ENCODE measurements at regions not wholly inside any gene's neighbourhood (a gene's known extent, or its start where the extent isn't known, plus 50 kb on each side); places are given as distances from the start of the nearest gene placed in this dataset.
"Not testable (repeated sequence)": the region's sequence is repeated elsewhere in the genome, so short reads cannot be mapped to it uniquely, and the experiment has no call there.

DNA sequence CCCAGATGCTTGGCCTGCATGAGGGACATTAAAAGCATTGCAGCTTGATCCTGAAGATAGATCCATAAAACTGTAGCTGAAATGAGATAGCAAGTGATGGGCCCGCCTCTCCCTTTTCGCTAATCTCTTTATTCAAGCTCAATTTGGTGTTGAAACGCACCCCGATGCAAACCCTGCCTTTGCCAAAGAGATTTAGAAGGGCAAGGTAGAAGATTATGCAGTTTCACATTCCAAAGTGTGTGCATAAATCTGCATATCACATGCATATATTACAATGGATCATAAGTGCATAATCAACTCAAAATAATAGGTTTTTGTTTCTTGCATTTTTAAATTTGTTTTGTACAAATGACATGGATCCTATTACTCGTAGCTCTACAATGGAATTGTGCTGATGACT is 80.1 kb upstream of the SHANK2 start:
- no peak for DNase-seq (ENCODE audit: low spot score)

DNA sequence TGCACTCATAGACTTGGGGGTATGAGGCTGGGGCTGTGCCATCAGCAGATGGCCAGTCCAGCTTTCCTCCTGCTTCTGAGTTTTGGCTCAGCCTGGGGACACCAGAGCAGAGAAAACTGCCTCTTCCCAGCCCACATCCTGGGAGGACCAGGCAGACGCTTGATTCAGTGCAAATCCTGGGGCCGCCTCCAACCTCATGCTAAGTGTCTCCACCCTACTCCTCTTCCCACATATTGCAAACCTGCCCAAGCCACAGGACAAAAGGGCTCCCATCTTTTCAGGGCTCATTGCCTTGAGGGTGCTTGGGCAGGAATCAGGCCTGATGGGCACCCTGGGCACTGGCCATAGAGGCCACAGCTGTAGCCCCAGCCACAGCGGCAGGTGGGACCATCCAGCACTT is 79.7 kb upstream of the SHANK2 start:
- DNase-seq (ENCODE audit: low spot score) = no peak

DNA sequence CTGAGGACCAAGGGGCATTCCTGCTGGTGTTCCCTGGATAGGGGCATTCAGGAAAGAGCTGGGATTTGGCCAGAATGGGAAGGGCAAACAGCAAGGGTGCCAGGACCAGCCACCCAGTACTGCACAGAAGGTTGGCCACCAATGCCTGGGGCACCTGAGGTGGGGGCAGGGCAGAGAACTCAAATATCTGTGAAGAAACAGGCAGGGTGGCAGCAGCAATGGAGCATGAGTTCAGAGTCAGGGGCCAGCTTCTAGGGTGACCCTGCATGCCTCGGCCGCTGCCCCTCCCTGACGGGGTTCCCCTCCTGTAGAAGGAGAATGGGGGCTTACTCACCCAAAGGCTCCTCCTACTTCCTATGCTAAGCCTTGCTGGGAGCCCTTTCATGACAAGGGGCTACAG is 79.3 kb upstream of the SHANK2 start:
- no peak for DNase-seq (ENCODE audit: low spot score)

DNA sequence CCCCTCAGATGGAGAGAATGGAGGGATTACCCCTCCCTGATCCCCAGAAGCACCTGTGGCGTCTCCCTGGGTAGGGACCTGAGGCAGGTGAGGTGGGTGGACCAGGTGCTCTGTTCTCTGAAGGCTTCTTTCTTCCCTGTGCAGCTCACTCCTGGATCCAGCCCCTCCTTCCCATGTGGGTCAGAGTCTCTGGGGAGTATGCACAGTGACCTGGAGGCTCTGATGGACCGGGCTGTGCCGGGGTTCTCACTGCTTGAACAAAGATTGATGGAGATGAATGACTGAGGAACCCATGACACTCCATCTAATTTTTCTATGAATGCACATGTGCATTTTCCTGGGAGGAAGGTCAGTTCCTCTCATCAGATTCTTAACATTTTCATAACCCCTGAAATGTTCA is 78.6 kb upstream of the SHANK2 start:
- DNase-seq (ENCODE audit: low spot score) = no peak

DNA sequence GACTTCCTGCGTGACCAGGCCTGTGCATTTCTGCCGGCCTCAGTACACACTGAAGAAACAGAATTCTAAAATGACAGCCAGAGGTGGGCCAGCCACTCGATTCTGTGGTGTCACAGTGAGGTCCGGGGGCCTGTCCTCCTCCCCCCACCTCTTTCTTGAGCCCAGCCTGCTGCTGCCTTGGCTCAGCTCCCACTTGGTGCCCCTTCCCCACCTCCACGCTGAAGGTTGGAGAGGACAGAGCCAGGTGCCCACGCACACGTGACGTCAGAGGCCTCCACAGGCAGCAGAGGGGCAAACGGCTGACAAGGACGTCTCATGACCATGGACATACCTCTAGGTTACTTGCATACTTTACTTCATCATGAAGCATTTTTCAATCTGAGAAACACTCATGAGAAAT is 78.0 kb upstream of the SHANK2 start:
- DNase-seq (ENCODE audit: low spot score) = no peak

DNA sequence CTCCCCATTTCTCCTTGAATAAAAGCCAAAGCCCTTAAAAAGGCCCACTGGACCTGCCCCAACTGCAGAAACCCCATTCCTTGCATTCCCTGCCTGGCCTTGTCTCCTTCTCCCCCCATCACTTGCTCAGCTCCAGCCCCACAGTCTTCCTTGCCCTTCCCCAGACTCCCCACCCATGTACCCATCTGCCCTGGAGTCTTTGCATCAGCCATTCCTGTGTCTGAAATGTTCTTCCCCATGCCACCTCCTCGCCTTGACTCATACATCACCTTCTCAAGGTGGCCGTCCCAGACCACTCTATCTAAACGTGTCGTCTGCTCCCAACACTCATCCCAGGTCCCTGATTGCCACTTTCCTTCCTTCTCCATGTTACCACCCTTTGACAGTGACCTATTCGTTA is 77.4 kb upstream of the SHANK2 start:
- DNase-seq (ENCODE audit: low spot score) = no peak

DNA sequence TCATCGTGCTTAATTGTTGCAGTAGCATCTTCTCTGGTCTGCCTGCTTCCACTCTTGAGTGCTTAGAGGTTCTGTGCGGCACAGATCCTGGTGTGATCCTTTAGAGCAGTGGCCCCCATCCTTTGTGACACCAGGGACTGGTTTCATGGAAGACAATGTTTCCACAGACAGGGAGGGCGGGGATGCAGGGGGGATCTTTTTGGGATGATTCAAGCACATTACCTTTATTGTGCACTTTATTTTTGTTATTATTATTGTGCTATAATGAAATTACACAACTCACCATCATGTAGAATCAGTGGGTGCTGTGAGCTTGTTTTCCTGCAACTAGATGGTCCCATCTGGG is 76.8 kb upstream of the SHANK2 start:
- DNase-seq (ENCODE audit: low spot score) = no peak

DNA sequence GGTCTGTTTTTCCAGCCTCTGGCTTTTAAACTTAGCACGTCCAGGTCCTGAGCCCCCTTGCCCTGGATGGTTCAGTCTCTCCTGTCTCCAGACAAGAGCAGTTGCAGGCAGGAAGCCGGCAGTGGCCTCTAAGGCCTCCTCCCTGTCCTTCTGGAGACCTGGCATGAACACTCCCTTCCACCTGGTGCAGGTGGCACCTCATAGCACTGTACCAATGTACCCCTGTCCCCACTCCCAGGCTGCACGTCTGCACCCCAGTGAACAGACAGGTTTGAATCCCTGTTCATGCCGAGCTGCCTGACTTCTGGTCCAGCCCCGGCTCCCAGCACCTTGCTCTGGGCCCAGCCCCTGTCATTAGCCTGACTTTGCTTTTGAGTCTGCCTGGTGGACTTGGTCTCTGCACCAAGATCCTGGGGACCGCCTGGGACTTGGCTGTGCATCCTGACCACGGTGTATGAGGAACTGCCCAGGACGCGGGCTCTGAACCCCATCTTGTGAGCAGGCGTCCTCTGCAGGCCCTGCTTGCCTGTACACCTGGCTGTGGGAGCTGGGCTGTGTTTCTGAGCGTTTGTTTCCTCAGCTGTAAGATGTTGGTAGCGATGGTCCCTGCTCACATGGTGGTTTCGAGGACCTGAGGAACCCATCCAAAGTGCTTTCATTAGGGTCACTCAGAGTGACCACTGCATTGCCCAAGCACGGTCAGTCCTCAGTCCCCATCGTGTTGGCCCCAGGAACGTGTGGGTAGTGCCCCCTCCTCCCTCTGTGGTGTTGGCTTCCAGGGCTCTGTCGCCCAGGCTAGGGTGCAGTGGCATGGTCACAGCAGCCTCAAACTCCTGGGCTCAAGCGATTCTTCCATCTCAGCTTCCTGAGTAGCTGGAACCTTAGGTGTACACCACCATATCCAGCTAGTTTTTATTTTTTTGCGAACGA is 75.0 kb upstream of the SHANK2 start:
- no peak for DNase-seq (ENCODE audit: low spot score)

DNA sequence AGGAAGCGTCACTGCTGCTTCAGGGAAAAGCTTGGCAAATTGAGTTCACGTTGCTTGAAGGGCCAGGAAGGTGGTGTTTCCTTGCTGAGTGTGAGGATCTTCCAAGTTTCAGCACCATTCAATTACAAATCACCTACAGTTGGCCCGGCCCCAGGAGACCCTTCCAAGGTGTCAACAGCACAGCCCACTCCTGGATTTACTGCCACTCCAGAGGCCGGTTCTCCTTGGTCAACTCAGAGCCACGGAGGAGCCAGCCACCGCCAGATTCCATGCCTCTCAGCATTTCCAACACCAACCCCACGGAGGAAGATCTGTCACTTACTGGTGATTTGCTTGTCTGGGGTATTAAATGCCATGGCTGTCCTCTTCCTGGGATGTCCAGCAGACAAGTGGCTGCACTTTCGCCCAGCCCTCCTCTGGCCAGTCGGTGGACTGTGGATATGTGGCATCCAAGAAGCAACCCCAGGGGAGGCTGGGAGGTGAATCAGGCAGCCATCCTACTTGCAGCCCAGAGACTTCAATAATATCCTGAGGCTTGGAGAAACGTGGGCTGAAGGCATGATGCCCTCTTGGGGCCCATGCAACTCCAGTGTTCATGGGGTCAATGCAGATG is 74.1 kb upstream of the SHANK2 start:
- no peak for DNase-seq (ENCODE audit: low spot score)

DNA sequence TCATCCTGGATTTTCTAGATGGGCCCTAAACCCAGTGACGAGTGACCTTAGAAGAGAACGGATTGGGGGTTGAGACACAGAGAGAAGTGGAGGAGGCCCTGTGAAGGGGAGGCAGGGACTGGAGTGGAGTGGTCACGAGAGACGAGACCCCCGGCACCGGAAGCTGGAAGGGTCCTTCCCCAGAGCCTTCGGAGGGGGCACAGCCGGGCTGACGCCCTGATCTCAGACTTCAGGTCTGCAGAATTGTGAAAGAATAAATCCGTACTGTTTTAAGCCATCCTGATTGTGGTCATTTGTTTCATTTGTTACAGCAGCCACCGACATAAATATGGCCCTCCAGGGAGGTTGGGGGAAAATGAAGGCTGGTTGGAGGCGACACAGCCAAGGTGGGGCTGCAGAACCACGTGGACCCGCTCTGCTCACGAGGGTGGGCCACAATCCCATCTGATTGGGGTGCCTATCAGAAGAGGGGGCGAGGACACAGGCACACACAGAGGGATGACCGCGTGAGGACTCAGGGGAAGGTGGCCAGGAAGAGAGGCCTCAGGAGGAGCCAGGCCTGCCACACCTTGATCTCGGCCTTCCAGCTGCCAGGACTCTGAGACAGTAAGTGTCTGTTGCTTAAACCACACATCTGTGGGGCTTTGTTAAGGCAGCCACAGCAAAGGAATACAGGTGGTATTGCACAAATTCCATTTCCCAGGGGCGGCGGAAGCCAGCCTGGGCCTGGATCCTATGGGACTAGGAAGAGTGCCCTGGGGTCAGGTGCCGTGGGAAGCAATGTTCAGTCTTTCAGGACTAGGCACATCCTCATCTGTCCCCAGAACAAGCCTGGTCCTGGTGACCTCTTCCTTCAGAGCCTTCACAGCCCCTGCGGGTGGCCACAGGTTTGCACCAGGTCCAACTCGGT is 73.3 kb upstream of the SHANK2 start:
- no peak for DNase-seq (ENCODE audit: low spot score)

DNA sequence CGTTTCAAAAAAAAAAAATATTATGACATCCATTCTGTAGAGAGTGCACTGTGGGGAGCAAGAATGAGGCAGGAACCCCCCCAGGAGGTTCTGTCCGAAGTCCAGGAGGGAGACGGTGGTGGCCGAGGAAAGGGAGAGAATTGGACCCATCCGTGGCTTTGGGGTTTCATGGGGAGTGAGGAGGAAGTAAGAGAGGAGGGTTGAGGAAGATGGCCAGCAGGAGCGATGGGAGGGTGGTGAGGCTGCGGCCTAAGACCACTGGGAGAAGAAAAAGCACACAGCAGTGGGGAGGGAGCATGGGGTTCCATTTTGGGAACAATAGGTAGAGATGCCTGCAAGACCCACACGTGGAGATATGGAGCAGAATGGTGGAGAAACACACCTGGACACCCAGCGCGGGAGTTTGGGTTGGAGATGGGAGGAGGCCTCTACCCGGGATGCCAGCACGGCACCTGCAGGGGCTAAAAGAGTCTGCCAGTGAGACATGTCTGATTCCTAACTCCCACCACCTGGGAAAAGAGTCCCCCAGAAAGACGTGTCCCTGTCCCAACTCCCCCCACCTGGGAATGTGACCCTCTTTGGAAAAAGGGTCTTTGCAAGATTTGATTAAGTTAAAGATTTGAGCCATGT is 72.5 kb upstream of the SHANK2 start:
- DNase-seq (ENCODE audit: low spot score) = no peak

DNA sequence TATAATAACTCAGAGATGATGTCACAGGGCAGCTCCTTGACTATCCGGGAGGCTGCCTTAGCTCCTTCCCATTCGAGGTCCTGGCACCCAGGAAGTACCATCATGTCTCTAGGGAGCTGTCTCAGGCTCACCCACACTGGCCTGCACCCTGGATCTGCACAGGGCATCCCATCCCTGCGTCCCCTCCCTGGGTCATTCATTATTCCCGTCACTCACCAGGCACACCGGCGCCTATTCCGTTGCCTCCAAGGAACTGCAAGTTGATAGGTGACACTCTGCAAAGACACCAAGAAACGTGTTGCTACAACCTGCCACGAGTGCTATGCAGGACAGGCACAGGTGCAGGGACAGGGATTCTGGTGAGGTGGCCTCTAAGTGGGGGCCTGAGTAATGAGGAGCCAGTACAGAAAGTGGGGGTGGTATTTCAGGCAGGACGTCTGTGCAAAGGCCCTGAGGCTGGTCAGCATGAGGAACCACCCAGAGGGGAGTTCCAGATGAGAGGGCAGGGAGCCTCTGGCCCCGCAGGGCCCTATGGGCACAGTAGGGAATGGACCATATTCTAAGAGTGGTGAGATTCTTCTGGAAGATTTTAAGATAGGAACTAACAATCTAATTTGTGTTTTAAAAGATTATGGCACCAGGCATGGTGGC is 71.6 kb upstream of the SHANK2 start:
- DNase-seq (ENCODE audit: low spot score) = no peak

DNA sequence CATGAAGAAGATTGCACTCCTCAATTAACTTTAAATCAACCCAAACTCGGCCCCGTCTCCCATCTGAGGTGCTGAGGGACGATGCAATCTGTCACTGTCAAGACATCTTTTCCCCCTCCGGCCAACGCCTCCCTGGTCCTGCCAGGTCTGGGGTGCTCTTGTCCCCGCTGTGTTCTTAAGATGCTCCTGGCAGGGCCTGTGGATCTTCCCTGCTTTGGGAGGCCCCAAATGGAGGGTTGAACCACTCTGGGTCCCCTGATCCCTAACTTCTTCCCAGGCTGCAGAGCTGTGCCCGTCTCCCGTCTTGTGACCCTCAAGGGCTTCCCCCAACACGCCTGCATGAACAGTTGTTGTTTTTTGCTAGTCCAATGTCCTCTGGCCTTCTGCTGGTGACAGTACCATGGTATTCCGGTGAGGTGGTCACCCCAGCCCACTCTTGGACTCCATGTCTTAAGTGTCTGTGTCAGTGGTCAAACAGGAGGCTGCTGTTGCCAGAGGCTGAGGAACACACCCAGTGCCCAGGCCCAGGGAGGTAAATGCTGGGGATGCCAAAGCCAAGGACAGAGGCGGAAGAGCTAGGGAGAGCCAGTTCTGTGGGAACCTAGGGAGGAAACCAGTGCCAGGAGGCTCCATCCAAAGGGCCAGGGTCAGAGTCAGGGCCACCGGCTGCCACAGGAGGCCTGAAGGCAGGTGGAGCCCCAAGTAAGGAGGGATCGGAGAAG is 70.6 kb upstream of the SHANK2 start:
- no peak for DNase-seq (ENCODE audit: low spot score)

DNA sequence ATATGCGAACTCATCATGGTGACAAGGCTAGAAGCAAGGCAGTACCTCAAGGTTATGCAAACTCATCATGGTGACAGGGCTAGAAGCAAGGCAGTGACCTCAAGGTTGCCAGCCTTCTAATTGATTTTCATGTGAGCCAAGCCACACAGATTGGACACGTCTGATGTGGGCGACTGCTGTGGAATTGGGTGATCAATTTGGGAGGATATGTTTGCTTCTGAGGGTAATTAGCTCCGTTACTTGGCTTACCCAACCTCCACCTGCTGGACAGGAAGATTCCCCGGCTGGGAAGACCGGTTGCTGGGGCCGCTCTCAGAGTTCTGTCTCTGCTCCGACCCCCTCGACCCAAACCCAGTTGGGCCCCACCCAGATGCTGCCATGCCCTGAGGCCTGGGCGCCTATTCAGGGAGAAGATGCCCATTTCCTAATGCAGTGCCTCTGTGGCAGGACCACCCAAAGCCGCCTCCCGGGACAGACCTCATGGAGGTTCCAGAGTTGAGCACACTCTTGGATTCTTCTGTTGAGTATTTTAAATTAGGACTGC is 69.9 kb upstream of the SHANK2 start:
- DNase-seq (ENCODE audit: low spot score) = no peak

DNA sequence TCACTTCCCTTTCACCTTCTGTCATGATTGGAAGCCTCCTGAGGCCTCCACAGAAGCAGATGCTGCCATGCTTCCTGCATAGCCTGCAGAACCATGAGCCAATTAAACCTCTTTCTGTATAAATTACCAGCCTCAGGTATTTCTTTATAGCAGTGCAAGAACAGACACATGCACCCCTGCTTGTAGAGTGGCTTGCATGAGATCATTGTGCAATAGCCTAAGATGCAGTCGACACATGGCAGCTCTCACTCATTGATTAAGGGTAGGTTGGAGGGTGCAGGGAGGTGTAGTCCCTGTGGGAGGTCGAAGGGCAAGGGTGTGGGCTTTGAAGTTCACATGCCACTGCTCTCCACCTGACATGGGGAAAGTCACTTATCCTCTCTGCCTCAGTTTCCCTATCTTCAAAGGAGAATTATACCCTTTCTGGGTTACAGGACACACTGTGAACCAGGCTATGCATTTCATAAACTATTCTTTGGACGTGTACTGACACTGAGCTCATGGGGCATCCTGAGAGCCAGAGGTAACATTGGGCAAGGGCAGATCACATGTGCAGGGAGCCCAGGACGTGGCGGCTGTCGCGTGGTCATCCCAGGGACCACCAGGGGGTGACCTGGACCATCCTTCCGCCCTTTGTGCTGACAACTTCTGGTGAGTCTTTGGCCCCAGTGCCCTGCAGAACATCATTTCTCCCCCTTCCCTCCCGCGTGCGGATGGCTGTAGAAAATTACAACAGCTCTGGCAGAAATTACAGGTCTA is 69.2 kb upstream of the SHANK2 start:
- no peak for DNase-seq (ENCODE audit: low spot score)

DNA sequence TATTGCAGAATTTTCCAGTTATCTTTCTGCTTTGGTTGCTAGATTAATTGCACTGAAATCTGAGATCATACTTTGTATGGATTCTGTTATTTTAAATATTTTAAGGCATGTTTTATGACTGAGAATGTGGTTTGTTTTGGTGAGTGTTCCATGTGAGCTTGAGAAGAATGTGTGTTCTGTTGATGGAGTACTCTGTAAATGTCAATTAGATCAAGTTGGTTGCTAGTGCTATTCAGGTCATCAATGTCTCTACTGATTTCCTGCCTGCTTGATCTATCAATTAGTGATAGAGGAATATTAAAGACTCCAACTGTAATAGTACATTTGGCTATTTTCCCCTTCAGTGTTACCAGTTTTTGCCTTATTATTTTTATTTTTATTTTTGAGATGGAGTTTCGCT is 64.3 kb upstream of the SHANK2 start:
- DNase-seq (ENCODE audit: low spot score) = no peak

DNA sequence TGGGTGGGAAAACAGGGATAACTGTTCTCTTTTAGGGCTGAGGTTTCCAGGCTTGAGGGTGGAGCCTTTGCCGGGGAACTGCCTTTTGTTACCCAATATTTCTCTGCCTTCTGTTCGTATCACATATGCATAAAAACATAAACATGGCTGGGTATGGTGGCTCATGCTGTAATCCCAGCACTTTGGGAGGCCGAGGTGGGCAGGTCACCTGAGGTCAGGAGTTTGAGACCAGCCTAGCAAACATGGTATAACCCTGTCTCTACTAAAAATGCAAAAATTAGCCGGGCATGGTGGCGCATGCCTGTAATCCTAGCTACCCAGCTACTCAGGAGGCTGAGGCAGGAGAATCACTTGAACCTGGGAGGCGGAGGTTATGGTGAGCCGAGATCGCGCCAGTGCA is 60.2 kb upstream of the SHANK2 start:
- not testable (repeated sequence) for DNase-seq (ENCODE audit: low spot score)

DNA sequence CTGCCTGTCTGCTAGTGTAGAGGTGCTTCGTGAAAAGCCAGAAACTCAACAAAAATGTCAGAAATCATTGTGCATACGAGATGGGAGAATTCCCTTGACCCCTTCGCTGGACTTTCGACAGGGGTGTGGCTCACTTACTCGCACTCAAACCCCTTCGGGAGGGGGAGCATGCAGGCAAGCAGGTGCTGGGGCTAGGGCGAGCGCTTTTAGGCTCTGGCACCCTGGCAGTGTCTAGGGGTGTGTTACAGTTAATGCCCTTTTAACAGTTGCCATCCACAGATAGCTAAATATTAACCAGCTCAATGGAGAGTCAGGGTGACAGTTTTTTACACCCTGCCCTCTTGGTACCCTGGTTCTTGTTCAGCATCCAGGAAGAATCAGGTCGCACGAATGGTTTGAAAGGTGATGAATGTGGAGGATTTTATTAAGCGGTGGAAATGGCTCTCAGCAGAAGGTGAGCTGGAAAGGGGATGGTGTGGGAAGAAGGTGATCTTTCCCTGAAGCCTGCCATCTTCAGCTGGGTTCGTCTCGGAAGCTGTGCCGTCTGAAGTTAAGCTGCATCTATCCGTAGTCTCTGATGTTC is 59.6 kb upstream of the SHANK2 start:
- no peak for DNase-seq (ENCODE audit: low spot score)

DNA sequence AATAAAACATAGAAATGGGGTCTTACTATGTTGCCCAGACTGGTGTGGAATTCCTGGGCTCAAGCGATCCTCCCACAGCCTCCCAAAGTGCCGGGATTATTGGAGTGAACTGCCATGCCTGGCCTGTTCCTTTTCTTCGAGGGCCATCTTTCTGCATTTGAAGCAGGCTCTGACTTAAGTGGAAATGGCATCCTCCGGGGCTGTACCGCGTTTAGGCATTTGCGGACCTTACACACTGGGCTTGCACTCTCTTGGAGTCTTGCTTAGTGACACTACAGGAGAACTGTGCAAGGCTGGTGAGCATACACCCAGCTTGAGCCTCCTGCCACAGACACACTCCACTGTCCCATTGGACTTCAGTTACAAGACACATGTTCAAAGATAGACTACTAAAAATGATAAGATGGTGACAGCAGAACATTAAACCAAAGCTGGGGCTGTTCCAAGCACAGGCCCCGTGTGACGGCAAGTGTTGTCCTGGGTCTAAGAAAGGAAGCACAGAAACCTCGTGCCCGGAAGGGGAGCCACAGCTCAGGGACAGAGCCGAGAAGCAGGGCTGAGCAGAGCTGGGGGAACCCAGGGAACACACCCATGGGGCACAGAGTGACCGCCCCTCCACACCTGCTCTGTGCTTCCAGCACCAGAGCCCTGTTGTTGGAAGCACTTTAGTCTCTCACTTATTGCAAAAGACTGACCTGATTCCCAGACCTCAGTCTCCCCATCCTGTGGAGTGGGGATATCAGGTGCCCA is 59.0 kb upstream of the SHANK2 start:
- DNase-seq (ENCODE audit: low spot score) = peak; percentile 1

Data from GM03348 (cell line).